ENCODE measurements at regions not wholly inside any gene's neighbourhood (a gene's known extent, or its start where the extent isn't known, plus 50 kb on each side); places are given as distances from the start of the nearest gene placed in this dataset.
A peak's percentile ranks its signal among the peaks of the same experiment; 100 is the strongest.

GRCh38 chr4:16443504-16444088, 217.3 kb upstream of the TAPT1 start:
- no peak for TF ChIP-seq POLR2A (IDR thresholded peaks at IDR 0.05)
- TF ChIP-seq CTCF (IDR thresholded peaks at IDR 0.05): peak; percentile 62 to 80 (median 71)
